ENCODE measurements at regions not wholly inside any gene's neighbourhood (a gene's known extent, or its start where the extent isn't known, plus 50 kb on each side); places are given as distances from the start of the nearest gene placed in this dataset.

DNA sequence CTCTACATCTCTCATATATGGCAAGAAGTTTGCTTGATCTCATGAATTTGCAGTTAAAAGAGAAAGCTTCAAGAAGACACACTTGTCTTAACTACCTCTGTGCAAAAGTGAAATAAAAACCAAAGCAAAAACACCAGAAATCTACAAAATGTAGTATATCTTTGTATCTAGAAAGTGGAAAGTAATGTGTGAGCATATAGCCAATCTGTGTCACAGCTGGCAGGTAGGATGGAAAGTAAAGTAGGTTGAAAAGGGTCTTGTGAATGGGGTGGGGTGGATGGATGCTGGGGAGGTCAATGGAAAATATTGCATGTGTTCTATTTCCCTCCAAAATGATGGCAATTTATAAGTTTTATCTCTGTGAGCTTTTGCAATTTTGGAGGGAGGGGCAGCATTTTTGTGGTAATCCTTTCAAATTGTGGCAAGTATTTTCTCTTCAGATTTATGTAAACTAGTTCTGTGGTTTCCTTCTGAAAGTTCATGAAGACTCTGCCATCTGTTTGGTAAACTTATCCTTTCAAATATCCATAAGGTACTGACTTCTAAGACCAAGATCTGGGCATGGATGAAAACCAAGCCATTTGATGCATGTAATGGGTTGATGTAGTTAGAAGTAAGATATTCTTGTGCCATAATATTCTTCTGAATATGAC lies 215.9 kb upstream of the GIMD1 start:
- no peaks in the 10 kb centered on the region for H3K36me3 Mint-ChIP-seq (ENCODE audit: low read depth)
- H3K27me3 Mint-ChIP-seq: no peaks in the 10 kb centered on the region
- no peak overlapping the region for H3K4me3 Mint-ChIP-seq
- TF ChIP-seq CTCF (IDR thresholded peaks at IDR 0.05): no peak
- DNase-seq: no peak
- ChIA-PET POLR2A (no interaction called here), CTCF (interaction anchor here (0.7 kb wide), 1 partner anchor 16 kb away, joined by 3 read pairs; no protein-coding TSS in a partner anchor)
- no peaks in the 10 kb centered on the region for H3K4me1 Mint-ChIP-seq
- no peak overlapping the region for H3K27ac Mint-ChIP-seq
- intact Hi-C loops (cut with micrococcal nuclease): no loop called here
- ATAC-seq (ENCODE audit: low read depth): no peak
- H3K9me3 Mint-ChIP-seq: peaks cover 3% of the 10 kb centered on the region

GRCh38 chr4:106583567-106583966 lies 215.0 kb upstream of the GIMD1 start:
- peaks cover 3% of the 10 kb centered on the region for H3K9me3 Mint-ChIP-seq
- no peaks in the 10 kb centered on the region for H3K4me1 Mint-ChIP-seq
- ChIA-PET POLR2A (no interaction called here), CTCF (interaction anchor here (0.7 kb wide), 1 partner anchor 15 kb away, joined by 3 read pairs; no protein-coding TSS in a partner anchor)
- no peaks in the 10 kb centered on the region for H3K36me3 Mint-ChIP-seq (ENCODE audit: low read depth)
- intact Hi-C loops (cut with micrococcal nuclease): no loop called here
- ATAC-seq (ENCODE audit: low read depth): no peak
- no peak overlapping the region for H3K4me3 Mint-ChIP-seq
- no peak overlapping the region for H3K27ac Mint-ChIP-seq
- no peak for DNase-seq
- H3K27me3 Mint-ChIP-seq: no peaks in the 10 kb centered on the region
- TF ChIP-seq CTCF (IDR thresholded peaks at IDR 0.05): no peak

- Mint-ChIP-seq H3K4me3 (no peak overlapping the region), H3K36me3 (ENCODE audit: low read depth) (no peaks in the 10 kb centered on the region), H3K27me3 (no peaks in the 10 kb centered on the region), H3K4me1 (no peaks in the 10 kb centered on the region), H3K27ac (no peak overlapping the region), H3K9me3 (peaks cover 3% of the 10 kb centered on the region)
- TF ChIP-seq CTCF (IDR thresholded peaks at IDR 0.05): no peak
- ChIA-PET CTCF (no interaction called here), POLR2A (no interaction called here)
- DNase-seq (no peak), ATAC-seq (ENCODE audit: low read depth) (no peak)
- intact Hi-C loops (cut with micrococcal nuclease): no loop called here
These were observed 214.5 kb upstream of the GIMD1 start for GRCh38 chr4:106583108-106583507.

- TF ChIP-seq CTCF (IDR thresholded peaks at IDR 0.05): no peak
- no peaks in the 10 kb centered on the region for H3K36me3 Mint-ChIP-seq (ENCODE audit: low read depth)
- H3K9me3 Mint-ChIP-seq: peaks cover 3% of the 10 kb centered on the region
- intact Hi-C loops (cut with micrococcal nuclease): no loop called here
- H3K27ac Mint-ChIP-seq: no peak overlapping the region
- ATAC-seq (ENCODE audit: low read depth) (no peak), DNase-seq (no peak)
- no peak overlapping the region for H3K4me3 Mint-ChIP-seq
- POLR2A ChIA-PET: no interaction called here
- CTCF ChIA-PET: no interaction called here
- no peaks in the 10 kb centered on the region for H3K27me3 Mint-ChIP-seq
- H3K4me1 Mint-ChIP-seq: no peaks in the 10 kb centered on the region
These were observed 213.5 kb upstream of the GIMD1 start for GRCh38 chr4:106582103-106582502.

DNA sequence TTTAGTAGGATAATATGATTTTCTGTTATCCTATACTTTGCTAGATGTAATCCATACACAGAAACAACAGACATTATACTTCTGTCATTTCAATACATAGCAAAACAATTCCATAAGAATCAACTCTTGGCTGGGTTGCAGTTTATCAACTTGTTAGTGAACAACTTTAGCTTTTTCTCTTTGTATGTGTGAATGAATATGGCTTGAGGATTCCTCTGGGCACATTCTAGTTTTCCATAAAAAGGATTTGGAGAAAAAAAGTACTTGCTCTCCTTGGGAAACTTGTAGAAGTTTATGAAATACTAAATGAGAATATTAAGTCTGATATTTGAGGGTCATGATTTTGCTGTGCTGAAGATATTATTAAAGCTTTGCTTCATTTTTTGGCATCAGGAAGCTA lies 210.7 kb upstream of the GIMD1 start:
- Mint-ChIP-seq H3K27ac (no peak overlapping the region), H3K36me3 (ENCODE audit: low read depth) (no peaks in the 10 kb centered on the region), H3K4me1 (no peaks in the 10 kb centered on the region), H3K9me3 (peaks cover 3% of the 10 kb centered on the region), H3K4me3 (no peak overlapping the region), H3K27me3 (no peaks in the 10 kb centered on the region)
- CTCF ChIA-PET: no interaction called here
- no peak for TF ChIP-seq CTCF (IDR thresholded peaks at IDR 0.05)
- DNase-seq (no peak), ATAC-seq (ENCODE audit: low read depth) (no peak)
- intact Hi-C loops (cut with micrococcal nuclease): no loop called here
- POLR2A ChIA-PET: no interaction called here
